PC-9 (cell line): ENCODE measurements at regions not wholly inside any gene's neighbourhood (a gene's known extent, or its start where the extent isn't known, plus 50 kb on each side); places are given as distances from the start of the nearest gene placed in this dataset.

Experiments
- BruUV-seq: library from RNA; stranded (reverse); fragments of 400-500 nt; replicated peaks from 2 replicates; lab custom pipeline; 2021; lab: Mats Ljungman, UMichigan
- CTCF ChIA-PET: fragments of 300-600 bp; sonication (Branson Sonifier 250); formaldehyde crosslinking; loops from one replicate; lab custom pipeline; 2022; ENCODE audit warnings: antibody characterized with exemption; lab: Charles Lee
- POLR2A ChIA-PET: fragments of 300-600 bp; sonication (Branson Sonifier 250); formaldehyde crosslinking; loops from one replicate; lab custom pipeline; 2022; ENCODE audit warnings: antibody characterized with exemption; ENCODE audit not compliant: unreplicated experiment; lab: Charles Lee
- DNase-seq, 2 experiments: peaks; one replicate each; pipeline versions ENCODE4 v3.0.0 to v3.0.0-alpha.2; 2015 to 2022; ENCODE audit warnings: mixed read lengths in 1 of 2
- H2AFZ ChIP-seq: fragments of 200-600 bp; sonication (generic); 2 replicates; pipeline ENCODE4 v1.8.1; 2017; ENCODE audit warnings: antibody characterized with exemption
- H3F3A ChIP-seq: fragments of 200-600 bp; sonication (generic); 2 replicates; pipeline ENCODE4 v1.8.1; 2017; ENCODE audit warnings: antibody characterized with exemption, mild to moderate bottlenecking, low read depth; ENCODE audit not compliant: insufficient read depth
- H3K27ac ChIP-seq: fragments of 200-600 bp; sonication (generic); 2 replicates; pipeline ENCODE4 v1.6.1; 2016; ENCODE audit warnings: mixed run types
- H3K27me3 ChIP-seq: fragments of 200-600 bp; sonication (generic); 2 replicates; pipeline ENCODE4 v1.6.1; 2016; ENCODE audit warnings: low read depth, mixed run types; ENCODE audit not compliant: insufficient read depth
- H3K36me3 ChIP-seq: fragments of 200-600 bp; sonication (generic); 2 replicates; pipeline ENCODE4 v1.6.1; 2016; ENCODE audit warnings: low read depth, mixed run types
- H3K4me1 ChIP-seq: fragments of 200-600 bp; sonication (generic); replicated peaks from 2 replicates; pipeline ENCODE4 v1.6.1; 2016; ENCODE audit warnings: mixed run types; ENCODE audit not compliant: insufficient read depth
- H3K4me2 ChIP-seq: fragments of 200-600 bp; sonication (generic); 2 replicates; pipeline ENCODE4 v1.6.1; 2017; ENCODE audit warnings: mixed run types
- H3K4me3 ChIP-seq: fragments of 200-600 bp; sonication (generic); 2 replicates; pipeline ENCODE4 v1.6.1; 2016; ENCODE audit warnings: mixed run types
- H3K79me2 ChIP-seq: fragments of 200-600 bp; sonication (generic); 2 replicates; pipeline ENCODE4 v1.6.1; 2017; ENCODE audit warnings: low read depth, mixed run types
- H3K9me2 ChIP-seq: fragments of 200-600 bp; sonication (generic); 2 replicates; pipeline ENCODE4 v1.8.1; 2017; ENCODE audit warnings: mild to moderate bottlenecking; ENCODE audit not compliant: insufficient read depth
- H3K9me3 ChIP-seq: fragments of 200-600 bp; sonication (generic); 2 replicates; pipeline ENCODE4 v1.8.1; 2016; ENCODE audit warnings: low read depth; ENCODE audit not compliant: insufficient read depth
- H4K20me1 ChIP-seq: fragments of 200-600 bp; sonication (generic); 2 replicates; pipeline ENCODE4 v1.8.1; 2017; ENCODE audit not compliant: insufficient read depth
- CTCF ChIP-seq: fragments of 200-600 bp; sonication (generic); conservative IDR thresholded peaks from 2 replicates; pipeline ENCODE4 v1.6.1; 2017; ENCODE audit warnings: mixed run types, antibody characterized with exemption, mild to moderate bottlenecking, moderate library complexity
- EZH2 ChIP-seq: fragments of 200-600 bp; sonication (generic); IDR thresholded peaks from 2 replicates; pipeline ENCODE4 v1.8.0; 2017; ENCODE audit warnings: antibody characterized with exemption, low read depth
- intact Hi-C: fragments of 100-400 bp; cut with micrococcal nuclease; formaldehyde crosslinking; loops from one replicate; pipeline ENCODE4 v1.10.0; 2022; ENCODE audit not compliant: unreplicated experiment

- H3K27me3 ChIP-seq: no peaks in the 10 kb centered on the region
- no peak overlapping the region for H3K27ac ChIP-seq
- no peak overlapping the region for H3K4me3 ChIP-seq
- intact Hi-C loops: no loop called here
- no peak for TF ChIP-seq EZH2
- TF ChIP-seq CTCF: no peak
- POLR2A ChIA-PET: no interaction called here
- no peaks in the 10 kb centered on the region for H3K79me2 ChIP-seq
- BruUV-seq: no TSS peak
- no peaks in the 10 kb centered on the region for H3K9me2 ChIP-seq
- no peaks in the 10 kb centered on the region for H3F3A ChIP-seq
- no peaks in the 10 kb centered on the region for H4K20me1 ChIP-seq
- DNase-seq: no peak
- H2AFZ ChIP-seq: no peak overlapping the region
- 0 out of 2 replicates have a peak, but pooled peaks cover 6% of the 10 kb centered on the region for H3K9me3 ChIP-seq
- no peaks in the 10 kb centered on the region for H3K4me1 ChIP-seq
- CTCF ChIA-PET: no interaction called here
- no peak overlapping the region for H3K4me2 ChIP-seq
- H3K36me3 ChIP-seq: no peaks in the 10 kb centered on the region
Measured at GRCh38 chr5:164383662-164384061, 878.2 kb downstream of the MAT2B start.

GRCh38 chr5:164392531-164392930, 887.1 kb downstream of the MAT2B start:
- Histone ChIP-seq H3K36me3 (no peaks in the 10 kb centered on the region), H4K20me1 (no peaks in the 10 kb centered on the region), H3F3A (no peaks in the 10 kb centered on the region), H3K9me3 (no peaks in the 10 kb centered on the region), H3K27me3 (no peaks in the 10 kb centered on the region), H3K27ac (no peak overlapping the region), H2AFZ (no peak overlapping the region), H3K79me2 (no peaks in the 10 kb centered on the region), H3K4me2 (no peak overlapping the region), H3K9me2 (0 out of 2 replicates have a peak, but pooled peaks cover under 1% of the 10 kb centered on the region), H3K4me1 (no peaks in the 10 kb centered on the region), H3K4me3 (no peak overlapping the region)
- DNase-seq: no peak
- intact Hi-C loops: no loop called here
- BruUV-seq: no TSS peak
- ChIA-PET POLR2A (no interaction called here), CTCF (no interaction called here)
- TF ChIP-seq EZH2 (no peak), CTCF (no peak)

- Histone ChIP-seq H3K9me3 (no peaks in the 10 kb centered on the region), H4K20me1 (no peaks in the 10 kb centered on the region), H3K4me3 (no peak overlapping the region), H3K79me2 (no peaks in the 10 kb centered on the region), H3F3A (no peaks in the 10 kb centered on the region), H3K27me3 (no peaks in the 10 kb centered on the region), H3K36me3 (no peaks in the 10 kb centered on the region), H3K27ac (no peak overlapping the region), H3K4me2 (no peak overlapping the region), H2AFZ (no peak overlapping the region), H3K4me1 (no peaks in the 10 kb centered on the region), H3K9me2 (0 out of 2 replicates have a peak, but pooled peaks cover 6% of the 10 kb centered on the region)
- TF ChIP-seq CTCF (no peak), EZH2 (no peak)
- ChIA-PET POLR2A (no interaction called here), CTCF (no interaction called here)
- intact Hi-C loops: no loop called here
- no TSS peak for BruUV-seq
- DNase-seq: no peak
Measured at GRCh38 chr5:164394686-164395194, 889.3 kb downstream of the MAT2B start.
